HepG2 (cell line): ENCODE measurements at regions not wholly inside any gene's neighbourhood (a gene's known extent, or its start where the extent isn't known, plus 50 kb on each side); places are given as distances from the start of the nearest gene placed in this dataset.

Experiments
- AGO1 ChIP-seq: fragments of 200-400 bp; formaldehyde crosslinking; IDR thresholded peaks from 2 replicates; pipeline ENCODE4 v1.6.1; 2017; ENCODE audit warnings: mild to moderate bottlenecking, low read depth, low read length, moderate library complexity; ENCODE audit not compliant: poor library complexity, severe bottlenecking
- CHD4 ChIP-seq: fragments of 200-600 bp; sonication (generic); IDR thresholded peaks from 2 replicates; pipeline ENCODE4 v1.7.0; 2017; ENCODE audit warnings: mild to moderate bottlenecking, low read length, borderline replicate concordance
- EEA1 ChIP-seq: sonication (generic); formaldehyde crosslinking; IDR thresholded peaks from 2 replicates; pipeline ENCODE4 v1.5.1; 2020; ENCODE audit warnings: mild to moderate bottlenecking, missing genetic modification reagents, borderline replicate concordance
- HBP1 ChIP-seq: IDR thresholded peaks from 2 replicates; pipeline ENCODE4 v1.6.1; 2016; ENCODE audit warnings: low read depth, control low read depth
- MAFF ChIP-seq: IDR thresholded peaks from 2 replicates; pipeline ENCODE4 v1.6.1; 2011; ENCODE audit warnings: low read depth, low read length, improper control_type of control experiment
- TCF7 ChIP-seq: sonication (generic); IDR thresholded peaks from 2 replicates; pipeline ENCODE4 v1.6.1; 2016; ENCODE audit warnings: antibody characterized with exemption, low read depth
- ZBTB34 ChIP-seq: sonication (generic); formaldehyde crosslinking; IDR thresholded peaks from 2 replicates; pipeline ENCODE4 v1.8.0; 2022; ENCODE audit warnings: mild to moderate bottlenecking, missing genetic modification reagents
- ZNF136 ChIP-seq: sonication (generic); formaldehyde crosslinking; IDR thresholded peaks from 2 replicates; pipeline ENCODE4 v1.8.1; 2022; ENCODE audit warnings: low read depth, mild to moderate bottlenecking, moderate library complexity, missing genetic modification reagents
- ZNF282 ChIP-seq: fragments of 450-650 bp; IDR thresholded peaks from 2 replicates; pipeline ENCODE4 v1.6.1; 2018; ENCODE audit not compliant: partially characterized antibody
- ZNF512 ChIP-seq: sonication (generic); formaldehyde crosslinking; IDR thresholded peaks from 2 replicates; pipeline ENCODE4 v1.4.0; 2020; ENCODE audit warnings: mild to moderate bottlenecking, missing genetic modification reagents
- ZNF569 ChIP-seq: sonication (generic); formaldehyde crosslinking; IDR thresholded peaks from 2 replicates; pipeline ENCODE4 v1.5.0; 2020; ENCODE audit warnings: mild to moderate bottlenecking, missing genetic modification reagents, moderate library complexity, borderline replicate concordance
- ZNF614 ChIP-seq: IDR thresholded peaks from 2 replicates; pipeline ENCODE4 v1.6.1; 2018; ENCODE audit warnings: missing biosample characterization, missing genetic modification reagents, inconsistent platforms, borderline replicate concordance
- ZNF891 ChIP-seq: sonication (generic); formaldehyde crosslinking; IDR thresholded peaks from 2 replicates; pipeline ENCODE4 v1.5.0; 2020; ENCODE audit warnings: mild to moderate bottlenecking, missing genetic modification reagents

- TF ChIP-seq HBP1 (CRISPR knock-in tag) (no peak), AGO1 (no peak), TCF7 (no peak), ZBTB34 (no peak), ZNF136 (CRISPR knock-in tag) (no peak), ZNF569 (CRISPR knock-in tag) (no peak), ZNF614 (CRISPR knock-in tag) (no peak), MAFF (no peak), EEA1 (CRISPR knock-in tag) (no peak), ZNF891 (CRISPR knock-in tag) (no peak), CHD4 (no peak), ZNF512 (no peak), ZNF282 (no peak)
Measured at GRCh38 chrX:43345166-43345565, 310.9 kb upstream of the MAOA start (continued).
